H9 (cell line): ENCODE measurements at regions not wholly inside any gene's neighbourhood (a gene's known extent, or its start where the extent isn't known, plus 50 kb on each side); places are given as distances from the start of the nearest gene placed in this dataset.

Experiments used
- DNase-seq: peaks from one replicate; pipeline ENCODE4 v3.0.0-alpha.2; 2017
- H2AFZ ChIP-seq: one replicate; pipeline ENCODE4 v1.6.1; 2013; ENCODE audit warnings: mild to moderate bottlenecking, low read length, control low read depth, moderate library complexity
- H2AK5ac ChIP-seq: 2 replicates; pipeline ENCODE4 v1.6.1; 2013; ENCODE audit warnings: low read length, control low read depth, mixed read lengths; ENCODE audit not compliant: insufficient read length
- H2BK120ac ChIP-seq: one replicate; pipeline ENCODE4 v1.6.1; 2013; ENCODE audit warnings: low read depth, mild to moderate bottlenecking, low read length, control low read depth, inconsistent platforms; ENCODE audit not compliant: poor library complexity, severe bottlenecking
- H2BK12ac ChIP-seq: 2 replicates; pipeline ENCODE4 v1.6.1; 2013; ENCODE audit warnings: low read length, control low read depth, mixed read lengths, low read depth; ENCODE audit not compliant: insufficient read length
- H2BK15ac ChIP-seq: 2 replicates; pipeline ENCODE4 v1.6.1; 2013; ENCODE audit warnings: low read depth, low read length, control low read depth
- H2BK20ac ChIP-seq: one replicate; pipeline ENCODE4 v1.6.1; 2013; ENCODE audit warnings: low read depth, mild to moderate bottlenecking, low read length, control low read depth, inconsistent platforms; ENCODE audit not compliant: poor library complexity, severe bottlenecking
- H2BK5ac ChIP-seq: 2 replicates; pipeline ENCODE4 v1.6.1; 2013; ENCODE audit warnings: low read length, control low read depth, mixed read lengths; ENCODE audit not compliant: insufficient read length
- H3K14ac ChIP-seq: 2 replicates; pipeline ENCODE4 v1.6.1; 2013; ENCODE audit warnings: low read length, control low read depth; ENCODE audit not compliant: insufficient read depth
- H3K18ac ChIP-seq: 2 replicates; pipeline ENCODE4 v1.6.1; 2013; ENCODE audit warnings: low read depth, mild to moderate bottlenecking, mixed read lengths, low read length, control low read depth; ENCODE audit not compliant: insufficient read length
- H3K23ac ChIP-seq: 2 replicates; pipeline ENCODE4 v1.6.1; 2013; ENCODE audit warnings: low read length, control low read depth, mixed read lengths, low read depth; ENCODE audit not compliant: insufficient read length
- H3K23me2 ChIP-seq: 2 replicates; pipeline ENCODE4 v1.6.1; 2013; ENCODE audit warnings: low read depth, mild to moderate bottlenecking, mixed read lengths, low read length, control low read depth; ENCODE audit not compliant: insufficient read length, poor library complexity, severe bottlenecking
- H3K27ac ChIP-seq: 2 replicates; pipeline ENCODE4 v1.5.1; 2013; ENCODE audit warnings: low read length, control low read depth, mixed read lengths, low read depth; ENCODE audit not compliant: insufficient read length
- H3K27me3 ChIP-seq: 2 replicates; pipeline ENCODE4 v1.6.1; 2013; ENCODE audit warnings: low read length, control low read depth, inconsistent platforms; ENCODE audit not compliant: insufficient read depth
- H3K4ac ChIP-seq: 2 replicates; pipeline ENCODE4 v1.6.1; 2013; ENCODE audit warnings: low read depth, mild to moderate bottlenecking, control low read depth, inconsistent platforms, low read length, moderate library complexity
- H3K4me1 ChIP-seq: 2 replicates; pipeline ENCODE4 v1.6.1; 2013; ENCODE audit warnings: low read length, control low read depth, inconsistent platforms; ENCODE audit not compliant: insufficient read depth
- H3K4me2 ChIP-seq: 2 replicates; pipeline ENCODE4 v1.6.1; 2013; ENCODE audit warnings: low read length, control low read depth, mixed read lengths; ENCODE audit not compliant: insufficient read length, insufficient read depth
- H3K56ac ChIP-seq: 2 replicates; pipeline ENCODE4 v1.6.1; 2013; ENCODE audit warnings: low read depth, mild to moderate bottlenecking, mixed read lengths, low read length, control low read depth; ENCODE audit not compliant: insufficient read length
- H3K79me1 ChIP-seq: 2 replicates; pipeline ENCODE4 v1.6.1; 2013; ENCODE audit warnings: low read depth, mild to moderate bottlenecking, moderate library complexity, low read length, control low read depth, inconsistent platforms; ENCODE audit not compliant: insufficient read depth, poor library complexity, severe bottlenecking
- H3K79me2 ChIP-seq: 2 replicates; pipeline ENCODE4 v1.6.1; 2013; ENCODE audit warnings: low read length, control low read depth, inconsistent platforms; ENCODE audit not compliant: insufficient read depth
- H3K9ac ChIP-seq: 2 replicates; pipeline ENCODE4 v1.6.1; 2013; ENCODE audit warnings: low read length, control low read depth, mixed read lengths; ENCODE audit not compliant: insufficient read length; ENCODE audit errors: extremely low read depth
- H3K9me3 ChIP-seq: one replicate; pipeline ENCODE4 v1.6.1; 2013; ENCODE audit warnings: low read depth, low read length, inconsistent platforms; ENCODE audit not compliant: control insufficient read depth
- H3T11ph ChIP-seq: one replicate; pipeline ENCODE4 v1.6.1; 2013; ENCODE audit warnings: mild to moderate bottlenecking, low read length, control low read depth, inconsistent platforms
- H4K20me1 ChIP-seq: one replicate; pipeline ENCODE4 v1.6.1; 2013; ENCODE audit not compliant: control insufficient read depth, insufficient read length, insufficient read depth
- H4K5ac ChIP-seq: 2 replicates; pipeline ENCODE4 v1.6.1; 2013; ENCODE audit warnings: low read depth, mild to moderate bottlenecking, mixed read lengths, low read length, control low read depth; ENCODE audit not compliant: insufficient read length
- H4K8ac ChIP-seq: replicated peaks from 2 replicates; pipeline ENCODE4 v1.6.1; 2013; ENCODE audit warnings: low read length, control low read depth, mixed read lengths, low read depth; ENCODE audit not compliant: insufficient read length
- H4K91ac ChIP-seq: 2 replicates; pipeline ENCODE4 v1.6.1; 2013; ENCODE audit warnings: low read depth, mild to moderate bottlenecking, moderate library complexity, mixed read lengths, low read length, control low read depth; ENCODE audit not compliant: insufficient read length
- H3K27ac Mint-ChIP-seq, 3 experiments: 2 replicates in 2 of 3; 3 replicates in 1 of 3; pipeline ENCODE4 v1.8.0; 2020 to 2021; ENCODE audit warnings: mixed read lengths in 3 of 3, mild to moderate bottlenecking in 1 of 3, moderate library complexity in 1 of 3
- H3K27me3 Mint-ChIP-seq: 2 replicates; pipeline ENCODE4 v1.8.0; 2021; ENCODE audit warnings: low read depth, mild to moderate bottlenecking, moderate library complexity, mixed read lengths
- H3K36me3 Mint-ChIP-seq, 3 experiments: 2 replicates in 2 of 3; 3 replicates in 1 of 3; pipeline ENCODE4 v1.8.0; 2020 to 2021; ENCODE audit warnings: low read depth in 3 of 3, mixed read lengths in 3 of 3; ENCODE audit not compliant: insufficient read depth in 1 of 3
- H3K4me1 Mint-ChIP-seq, 2 experiments: 2 replicates each; pipeline ENCODE4 v1.8.0; 2020; ENCODE audit warnings: mixed read lengths in 2 of 2
- H3K4me3 Mint-ChIP-seq, 2 experiments: 2 replicates in 1 of 2; 3 replicates in 1 of 2; pipeline ENCODE4 v1.8.0; 2020 to 2021; ENCODE audit warnings: mild to moderate bottlenecking in 2 of 2, mixed read lengths in 2 of 2, moderate library complexity in 1 of 2
- H3K9me3 Mint-ChIP-seq, 2 experiments: 2 replicates in 1 of 2; 3 replicates in 1 of 2; pipeline ENCODE4 v1.8.0; 2020; ENCODE audit warnings: mild to moderate bottlenecking in 2 of 2, mixed read lengths in 2 of 2, moderate library complexity in 1 of 2
- WGBS: extraction: QIAGEN DNeasy Blood & Tissue Kit; methylation state at CpG from one replicate; pipeline ENCODE4 v1.1.7; 2013; ENCODE audit warnings: missing lambda C conversion rate, low lambda C conversion rate, mixed read lengths; ENCODE audit not compliant: insufficient read length; ENCODE audit errors: extremely low coverage; 5-methylcytosine and 5-hydroxymethylcytosine counted together
- TF ChIP-seq, protein P1 (sequence below): fragments of 200-600 bp; sonication (generic); conservative IDR thresholded peaks from 3 replicates; pipeline ENCODE4 v1.8.0; 2021; ENCODE audit warnings: antibody characterized with exemption, mild to moderate bottlenecking

DNA sequence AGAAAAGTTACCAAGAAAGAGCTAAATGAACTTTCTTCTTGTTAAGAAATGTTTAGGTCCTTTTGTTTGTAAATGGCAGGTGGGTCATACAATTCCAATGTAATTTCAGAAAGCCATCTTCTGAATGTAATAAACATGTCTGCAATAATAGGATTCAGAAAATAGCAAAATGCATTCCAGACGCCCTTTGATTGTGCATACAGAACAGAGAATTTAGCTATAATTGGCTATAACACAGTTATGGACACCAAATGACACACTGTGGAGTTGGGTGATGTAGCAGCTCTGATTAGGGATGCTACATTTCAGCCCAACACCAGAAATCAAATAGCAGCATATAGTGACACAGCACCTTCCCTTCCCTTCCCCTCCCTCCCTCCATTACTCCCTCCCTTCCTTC is 240.8 kb downstream of the SNX10 start:
- Histone ChIP-seq H3K56ac (no peak overlapping the region), H3K9me3 (no peaks in the 10 kb centered on the region), H3K27ac (no peak overlapping the region), H3K4ac (no peak overlapping the region), H3K18ac (no peak overlapping the region), H3K23me2 (no peaks in the 10 kb centered on the region), H2AFZ (no peak overlapping the region), H4K8ac (no peak overlapping the region), H3K4me2 (no peak overlapping the region), H2BK120ac (no peak overlapping the region), H3T11ph (no peak overlapping the region), H2BK5ac (no peak overlapping the region), H2BK12ac (no peak overlapping the region), H3K23ac (no peak overlapping the region), H4K5ac (no peak overlapping the region), H3K14ac (no peak overlapping the region), H3K9ac (no peak overlapping the region), H2BK15ac (no peak overlapping the region), H4K91ac (no peak overlapping the region), H3K79me2 (no peaks in the 10 kb centered on the region), H4K20me1 (no peaks in the 10 kb centered on the region), H3K27me3 (no peaks in the 10 kb centered on the region), H2AK5ac (no peak overlapping the region), H3K4me1 (no peaks in the 10 kb centered on the region), H3K79me1 (no peaks in the 10 kb centered on the region), H2BK20ac (no peak overlapping the region)
- WGBS: no CpG with 5 or more reads among the region's 1 CpG
- TF ChIP-seq, protein P1, sequence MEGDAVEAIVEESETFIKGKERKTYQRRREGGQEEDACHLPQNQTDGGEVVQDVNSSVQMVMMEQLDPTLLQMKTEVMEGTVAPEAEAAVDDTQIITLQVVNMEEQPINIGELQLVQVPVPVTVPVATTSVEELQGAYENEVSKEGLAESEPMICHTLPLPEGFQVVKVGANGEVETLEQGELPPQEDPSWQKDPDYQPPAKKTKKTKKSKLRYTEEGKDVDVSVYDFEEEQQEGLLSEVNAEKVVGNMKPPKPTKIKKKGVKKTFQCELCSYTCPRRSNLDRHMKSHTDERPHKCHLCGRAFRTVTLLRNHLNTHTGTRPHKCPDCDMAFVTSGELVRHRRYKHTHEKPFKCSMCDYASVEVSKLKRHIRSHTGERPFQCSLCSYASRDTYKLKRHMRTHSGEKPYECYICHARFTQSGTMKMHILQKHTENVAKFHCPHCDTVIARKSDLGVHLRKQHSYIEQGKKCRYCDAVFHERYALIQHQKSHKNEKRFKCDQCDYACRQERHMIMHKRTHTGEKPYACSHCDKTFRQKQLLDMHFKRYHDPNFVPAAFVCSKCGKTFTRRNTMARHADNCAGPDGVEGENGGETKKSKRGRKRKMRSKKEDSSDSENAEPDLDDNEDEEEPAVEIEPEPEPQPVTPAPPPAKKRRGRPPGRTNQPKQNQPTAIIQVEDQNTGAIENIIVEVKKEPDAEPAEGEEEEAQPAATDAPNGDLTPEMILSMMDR: no peak
- H3K27ac Mint-ChIP-seq: no peak overlapping the region
- no peak overlapping the region for H3K4me3 Mint-ChIP-seq
- H3K4me1 Mint-ChIP-seq: peaks cover 0 to 10% of the 10 kb centered on the region in 2 experiments; a peak in 2 of 4 replicates
- no peaks in the 10 kb centered on the region for H3K36me3 Mint-ChIP-seq
- no peak for DNase-seq
- H3K27me3 Mint-ChIP-seq: peaks cover 3% of the 10 kb centered on the region; the same call in 1 of the 2 replicates
- no peaks in the 10 kb centered on the region for H3K9me3 Mint-ChIP-seq
